A673 (cell line): ENCODE measurements at regions not wholly inside any gene's neighbourhood (a gene's known extent, or its start where the extent isn't known, plus 50 kb on each side); places are given as distances from the start of the nearest gene placed in this dataset.
"Not testable (repeated sequence)": the region's sequence is repeated elsewhere in the genome, so short reads cannot be mapped to it uniquely, and the experiment has no call there.

Source experiments
- BruUV-seq: library from RNA; stranded (reverse); fragments of 400-500 nt; replicated peaks from 2 replicates; lab custom pipeline; 2021; lab: Mats Ljungman, UMichigan
- CTCF ChIA-PET: fragments of 300-600 bp; sonication (Branson Sonifier 250); formaldehyde crosslinking; loops from one replicate; lab custom pipeline; 2022; ENCODE audit warnings: antibody characterized with exemption; lab: Charles Lee
- POLR2A ChIA-PET: fragments of 300-600 bp; sonication (Branson Sonifier 250); formaldehyde crosslinking; loops from one replicate; lab custom pipeline; 2022; ENCODE audit warnings: antibody characterized with exemption; ENCODE audit not compliant: low non-redundant PET; lab: Charles Lee
- DNase-seq: peaks from one replicate; pipeline ENCODE4 v3.0.0-alpha.2; 2015; ENCODE audit warnings: low spot score
- H3K27ac ChIP-seq: fragments of 200-600 bp; sonication (generic); 2 replicates; pipeline ENCODE4 v1.5.1; 2016; ENCODE audit warnings: mixed run types, low read depth, mild to moderate bottlenecking, mixed read lengths, antibody characterized with exemption, low read length; ENCODE audit not compliant: poor library complexity, severe bottlenecking
- H3K27me3 ChIP-seq: fragments of 200-600 bp; sonication (generic); replicated peaks from 2 replicates; pipeline ENCODE4 v1.6.1; 2017; ENCODE audit warnings: mixed run types, low read depth, mild to moderate bottlenecking, mixed read lengths, antibody characterized with exemption, low read length; ENCODE audit not compliant: insufficient read depth, poor library complexity
- H3K36me3 ChIP-seq: fragments of 200-600 bp; sonication (generic); 2 replicates; pipeline ENCODE4 v1.6.1; 2016; ENCODE audit warnings: mixed run types, mild to moderate bottlenecking, mixed read lengths, antibody characterized with exemption, low read length; ENCODE audit not compliant: insufficient read depth, poor library complexity, severe bottlenecking
- H3K4me1 ChIP-seq: fragments of 200-600 bp; sonication (generic); 2 replicates; pipeline ENCODE4 v1.6.1; 2017; ENCODE audit warnings: mixed run types, mild to moderate bottlenecking, mixed read lengths, antibody characterized with exemption, low read length; ENCODE audit not compliant: insufficient read depth, poor library complexity, severe bottlenecking
- H3K4me3 ChIP-seq: fragments of 200-600 bp; sonication (generic); 2 replicates; pipeline ENCODE4 v1.5.1; 2016; ENCODE audit warnings: low read depth, mixed run types, mild to moderate bottlenecking, mixed read lengths, low read length; ENCODE audit not compliant: poor library complexity, severe bottlenecking
- H3K9me3 ChIP-seq: fragments of 200-600 bp; sonication (generic); 2 replicates; pipeline ENCODE4 v1.6.1; 2016; ENCODE audit warnings: mixed run types, low read depth, mild to moderate bottlenecking, mixed read lengths, antibody characterized with exemption, low read length; ENCODE audit not compliant: poor library complexity, severe bottlenecking
- EZH2 ChIP-seq: fragments of 200-600 bp; sonication (generic); IDR thresholded peaks from 2 replicates; pipeline ENCODE4 v1.6.1; 2017; ENCODE audit warnings: borderline replicate concordance, low read depth, mild to moderate bottlenecking, mixed read lengths, antibody characterized with exemption, low read length; ENCODE audit not compliant: poor library complexity, severe bottlenecking
- intact Hi-C: fragments of 100-400 bp; cut with micrococcal nuclease; formaldehyde crosslinking; loops from one replicate; pipeline ENCODE4 v1.10.0; 2022; ENCODE audit not compliant: unreplicated experiment
- TF ChIP-seq, protein P1 (sequence below): fragments of 300-800, 200-600 bp; sonication (generic); conservative IDR thresholded peaks from 2 replicates; pipeline ENCODE4 v1.5.1; 2017; ENCODE audit warnings: low read depth, mild to moderate bottlenecking, antibody characterized with exemption, low read length, moderate library complexity, mixed read lengths

DNA sequence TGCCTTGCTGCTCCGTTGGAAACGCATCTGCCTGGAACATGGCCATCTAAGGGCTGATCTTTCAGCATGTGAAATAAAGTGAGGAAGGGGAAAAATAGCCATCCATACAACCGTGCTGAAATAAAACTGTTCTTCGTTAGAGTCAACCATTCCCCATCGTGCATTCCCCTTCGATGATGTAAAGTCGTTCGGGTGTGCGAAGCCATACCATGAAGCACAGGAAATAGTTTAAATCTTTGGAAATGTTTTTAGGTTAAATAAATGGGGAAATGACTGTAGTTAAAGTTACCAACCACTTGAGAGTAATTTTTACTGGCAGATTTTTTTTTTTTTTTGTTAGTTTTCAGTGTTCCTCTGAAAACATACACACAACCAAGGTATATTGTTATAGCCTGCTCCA lies 302.5 kb downstream of the SH3GL2 start:
- DNase-seq: no peak
- no TSS peak for BruUV-seq
- intact Hi-C loops: no loop called here
- POLR2A ChIA-PET: no interaction called here
- H3K36me3 ChIP-seq: no peaks in the 10 kb centered on the region
- H3K27me3 ChIP-seq: no peaks in the 10 kb centered on the region
- H3K27ac ChIP-seq: no peak overlapping the region
- H3K4me3 ChIP-seq: no peak overlapping the region
- H3K9me3 ChIP-seq: no peaks in the 10 kb centered on the region
- no peak for TF ChIP-seq EZH2
- TF ChIP-seq, protein P1, sequence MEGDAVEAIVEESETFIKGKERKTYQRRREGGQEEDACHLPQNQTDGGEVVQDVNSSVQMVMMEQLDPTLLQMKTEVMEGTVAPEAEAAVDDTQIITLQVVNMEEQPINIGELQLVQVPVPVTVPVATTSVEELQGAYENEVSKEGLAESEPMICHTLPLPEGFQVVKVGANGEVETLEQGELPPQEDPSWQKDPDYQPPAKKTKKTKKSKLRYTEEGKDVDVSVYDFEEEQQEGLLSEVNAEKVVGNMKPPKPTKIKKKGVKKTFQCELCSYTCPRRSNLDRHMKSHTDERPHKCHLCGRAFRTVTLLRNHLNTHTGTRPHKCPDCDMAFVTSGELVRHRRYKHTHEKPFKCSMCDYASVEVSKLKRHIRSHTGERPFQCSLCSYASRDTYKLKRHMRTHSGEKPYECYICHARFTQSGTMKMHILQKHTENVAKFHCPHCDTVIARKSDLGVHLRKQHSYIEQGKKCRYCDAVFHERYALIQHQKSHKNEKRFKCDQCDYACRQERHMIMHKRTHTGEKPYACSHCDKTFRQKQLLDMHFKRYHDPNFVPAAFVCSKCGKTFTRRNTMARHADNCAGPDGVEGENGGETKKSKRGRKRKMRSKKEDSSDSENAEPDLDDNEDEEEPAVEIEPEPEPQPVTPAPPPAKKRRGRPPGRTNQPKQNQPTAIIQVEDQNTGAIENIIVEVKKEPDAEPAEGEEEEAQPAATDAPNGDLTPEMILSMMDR: no peak
- H3K4me1 ChIP-seq: no peaks in the 10 kb centered on the region
- CTCF ChIA-PET: no interaction called here

- Histone ChIP-seq H3K4me3 (no peak overlapping the region), H3K27ac (no peak overlapping the region), H3K9me3 (no peaks in the 10 kb centered on the region), H3K36me3 (no peaks in the 10 kb centered on the region), H3K4me1 (no peaks in the 10 kb centered on the region), H3K27me3 (no peaks in the 10 kb centered on the region)
- ChIA-PET POLR2A (no interaction called here), CTCF (no interaction called here)
- no peak for DNase-seq
- BruUV-seq: no TSS peak
- no peak for TF ChIP-seq EZH2
- TF ChIP-seq, protein P1: no peak
- intact Hi-C loops: no loop called here
Observed at GRCh38 chr9:17882688-17883594, 304.1 kb downstream of the SH3GL2 start.

DNA sequence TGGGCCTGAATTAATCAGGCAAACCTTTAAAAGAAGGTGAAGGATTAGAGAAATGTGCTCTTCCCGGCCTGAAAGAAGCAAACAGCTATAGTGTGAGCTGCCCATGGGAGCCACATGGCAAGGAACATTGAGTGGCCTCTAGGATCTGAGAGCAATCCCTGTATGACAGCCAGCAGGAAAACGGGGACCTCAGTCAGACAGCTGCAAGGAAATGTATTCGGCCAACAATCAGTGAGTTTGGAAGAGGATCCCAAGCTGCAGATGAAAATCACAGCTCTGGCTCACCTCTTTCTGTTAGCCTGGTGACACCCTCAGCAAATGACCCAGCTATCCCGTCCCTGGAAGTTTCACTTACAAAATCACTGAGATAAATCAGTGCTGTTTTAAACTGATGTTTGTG lies 309.2 kb downstream of the SH3GL2 start:
- Histone ChIP-seq H3K36me3 (no peaks in the 10 kb centered on the region), H3K27me3 (no peaks in the 10 kb centered on the region), H3K4me3 (no peak overlapping the region), H3K4me1 (no peaks in the 10 kb centered on the region), H3K9me3 (no peaks in the 10 kb centered on the region), H3K27ac (no peak overlapping the region)
- ChIA-PET POLR2A (no interaction called here), CTCF (no interaction called here)
- intact Hi-C loops: no loop called here
- TF ChIP-seq EZH2: no peak
- TF ChIP-seq, protein P1: no peak
- DNase-seq: no peak
- BruUV-seq: no TSS peak

GRCh38 chr9:17888964-17889363 lies 310.1 kb downstream of the SH3GL2 start:
- BruUV-seq, H3K27ac ChIP-seq, H3K4me1 ChIP-seq, H3K36me3 ChIP-seq, H3K4me3 ChIP-seq, H3K27me3 ChIP-seq, DNase-seq, intact Hi-C loops, POLR2A ChIA-PET, H3K9me3 ChIP-seq, CTCF ChIA-PET: not testable (repeated sequence)
